ENCODE measurements at regions not wholly inside any gene's neighbourhood (a gene's known extent, or its start where the extent isn't known, plus 50 kb on each side); places are given as distances from the start of the nearest gene placed in this dataset.

GRCh38 chr14:22415605-22415959 lies 173.4 kb downstream of the DAD1 start (continued):
- TF ChIP-seq CHD7 (IDR thresholded peaks at IDR 0.05; ENCODE audit: insufficient replicate concordance, low read length) (no peak), USF2 (IDR thresholded peaks at IDR 0.05; ENCODE audit: low read length) (no peak), MAX (IDR thresholded peaks at IDR 0.05) (no peak), SAP30 (IDR thresholded peaks at IDR 0.05; ENCODE audit: insufficient read depth, insufficient replicate concordance, low read length) (no peak), TCF12 (IDR thresholded peaks at IDR 0.05; ENCODE audit: low read depth, low read length) (no peak), CHD1 (IDR thresholded peaks at IDR 0.05; ENCODE audit: low read depth, low read length) (no peak)
